GM12878 (cell line): ENCODE measurements at regions not wholly inside any gene's neighbourhood (a gene's known extent, or its start where the extent isn't known, plus 50 kb on each side); places are given as distances from the start of the nearest gene placed in this dataset.

Experiments
- ATAC-seq: fragments of 200-7000 bp; cut with Tn5 transposase; 3 replicates; pipeline ENCODE4 v1.9.1; 2020; ENCODE audit warnings: mild to moderate bottlenecking, moderate library complexity
- BruUV-seq: library from RNA; stranded (reverse); fragments of 400-500 nt; replicated peaks from 2 replicates; lab custom pipeline; 2021; lab: Mats Ljungman, UMichigan
- CTCF ChIA-PET: fragments of 300-600 bp; sonication (Branson Sonifier 250); formaldehyde crosslinking; extraction: SDS; loops from one replicate; lab custom pipeline; 2021; ENCODE audit warnings: inconsistent platforms; lab: Yijun Ruan, JAX
- POLR2A ChIA-PET: fragments of 350-600 bp; formaldehyde crosslinking; extraction: SDS; loops from one replicate; lab custom pipeline; 2021; ENCODE audit warnings: inconsistent platforms; lab: Charles Lee
- RAD21 ChIA-PET: fragments of 300-600 bp; sonication (Branson Sonifier 250); formaldehyde crosslinking; loops from one replicate; lab custom pipeline; 2023; ENCODE audit warnings: antibody characterized with exemption; ENCODE audit not compliant: unreplicated experiment; lab: Charles Lee
- SMC1A ChIA-PET: fragments of 300-600 bp; sonication (Branson Sonifier 250); formaldehyde crosslinking; loops from one replicate; lab custom pipeline; 2023; ENCODE audit not compliant: unreplicated experiment, uncharacterized antibody; lab: Charles Lee
- DNase-seq: peaks from one replicate; pipeline ENCODE4 v3.0.0-alpha.2; 2011; ENCODE audit warnings: low read depth, low spot score
- FAIRE-seq: peaks from 3 replicates; lab custom pipeline; 2011; peaks lifted over from hg19 to GRCh38; lab: Jason Lieb, UNC
- H2AFZ ChIP-seq: 2 replicates; pipeline ENCODE4 v1.6.0; 2011; ENCODE audit warnings: low read depth, low read length, control low read depth; ENCODE audit not compliant: control insufficient read depth
- H3K27ac ChIP-seq: 2 replicates; pipeline ENCODE4 v1.5.1; 2011; ENCODE audit warnings: control low read depth; ENCODE audit not compliant: control insufficient read depth, insufficient read depth
- H3K27me3 ChIP-seq, 2 experiments: replicated peaks in 1 of 2; 2 replicates each; pipeline versions ENCODE4 v1.6.0 to v1.6.1; 2011; ENCODE audit warnings: low read length in 1 of 2; ENCODE audit not compliant: control insufficient read depth in 2 of 2, insufficient read depth in 2 of 2
- H3K36me3 ChIP-seq, 2 experiments: 2 replicates each; pipeline ENCODE4 v1.5.1; 2011; ENCODE audit warnings: low read length in 1 of 2; ENCODE audit not compliant: control insufficient read depth in 2 of 2, insufficient read depth in 2 of 2
- H3K4me1 ChIP-seq: 2 replicates; pipeline ENCODE4 v1.6.1; 2011; ENCODE audit warnings: mild to moderate bottlenecking, low read length, moderate library complexity, mixed read lengths; ENCODE audit not compliant: control insufficient read depth, insufficient read depth
- H3K4me2 ChIP-seq: 2 replicates; pipeline ENCODE4 v1.6.0; 2011; ENCODE audit warnings: control low read depth; ENCODE audit not compliant: control insufficient read depth, insufficient read depth
- H3K4me3 ChIP-seq: fragments of 200-600 bp; sonication (generic); 2 replicates; pipeline ENCODE4 v1.5.1; 2016
- H3K79me2 ChIP-seq: 2 replicates; pipeline ENCODE4 v1.6.0; 2011; ENCODE audit warnings: low read length; ENCODE audit not compliant: control insufficient read depth, insufficient read depth
- H3K9ac ChIP-seq: 2 replicates; pipeline ENCODE4 v1.8.0; 2011; ENCODE audit warnings: low read length, control low read depth, mixed read lengths; ENCODE audit not compliant: control insufficient read depth, insufficient read depth
- H3K9me3 ChIP-seq: replicated peaks from 3 replicates; pipeline ENCODE4 v1.5.1; 2011; ENCODE audit warnings: mild to moderate bottlenecking, low read length; ENCODE audit not compliant: control insufficient read depth, insufficient read depth
- H4K20me1 ChIP-seq: 2 replicates; pipeline ENCODE4 v1.6.0; 2011; ENCODE audit not compliant: control insufficient read depth, insufficient read depth
- BACH1 ChIP-seq: fragments of 450-650 bp; IDR thresholded peaks from 2 replicates; pipeline ENCODE4 v1.6.1; 2017; ENCODE audit warnings: mild to moderate bottlenecking, borderline replicate concordance
- CREM ChIP-seq: IDR thresholded peaks from 2 replicates; pipeline ENCODE4 v1.6.1; 2014; ENCODE audit warnings: antibody characterized with exemption, low read depth
- E4F1 ChIP-seq: fragments of 450-650 bp; IDR thresholded peaks from 2 replicates; pipeline ENCODE4 v1.6.1; 2018; ENCODE audit warnings: borderline replicate concordance, mild to moderate bottlenecking; ENCODE audit not compliant: partially characterized antibody
- GABPA ChIP-seq: IDR thresholded peaks from 2 replicates; pipeline ENCODE4 v1.6.1; 2014; ENCODE audit warnings: antibody characterized with exemption, low read depth, mild to moderate bottlenecking, inconsistent platforms
- HSF1 ChIP-seq: fragments of 150-350 bp; IDR thresholded peaks from 2 replicates; pipeline ENCODE4 v1.6.1; 2014; ENCODE audit warnings: mild to moderate bottlenecking, low read depth, low read length
- JUND ChIP-seq: IDR thresholded peaks from 2 replicates; pipeline ENCODE4 v1.6.1; 2012; ENCODE audit warnings: low read depth, mild to moderate bottlenecking, low read length, improper control_type of control experiment, moderate library complexity
- KDM1A ChIP-seq: fragments of 200-600 bp; sonication (generic); IDR thresholded peaks from 2 replicates; pipeline ENCODE4 v1.6.1; 2016; ENCODE audit warnings: borderline replicate concordance
- MTA2 ChIP-seq: fragments of 450-650 bp; IDR thresholded peaks from 2 replicates; pipeline ENCODE4 v1.6.1; 2016; ENCODE audit warnings: low read depth, mild to moderate bottlenecking, moderate library complexity
- NFIC ChIP-seq: IDR thresholded peaks from 2 replicates; pipeline ENCODE4 v1.6.1; 2012; ENCODE audit warnings: low read depth, mild to moderate bottlenecking, inconsistent platforms, low read length, moderate library complexity
- NFYB ChIP-seq: IDR thresholded peaks from 2 replicates; pipeline ENCODE4 v1.6.1; 2011; ENCODE audit warnings: low read depth, mild to moderate bottlenecking, low read length, improper control_type of control experiment, moderate library complexity; ENCODE audit not compliant: insufficient read depth
- NR2C2 ChIP-seq: IDR thresholded peaks from 2 replicates; pipeline ENCODE4 v1.6.1; 2011; ENCODE audit warnings: borderline replicate concordance, low read depth; ENCODE audit not compliant: control insufficient read depth, insufficient read length
- PML ChIP-seq: IDR thresholded peaks from 2 replicates; pipeline ENCODE4 v1.6.1; 2012; ENCODE audit warnings: low read length, inconsistent platforms
- SMAD5 ChIP-seq: IDR thresholded peaks from 2 replicates; pipeline ENCODE4 v1.6.1; 2016; ENCODE audit warnings: antibody characterized with exemption, low read depth
- ZNF274 ChIP-seq: IDR thresholded peaks from one replicate; pipeline ENCODE4 v1.8.0; 2011; ENCODE audit not compliant: insufficient read length, insufficient read depth
- WGBS: methylation state at CpG from one replicate; pipeline ENCODE4 v1.1.6; 2016; ENCODE audit warnings: low lambda C conversion rate; ENCODE audit not compliant: insufficient replicate concordance, insufficient coverage; ENCODE audit errors: missing lambda C conversion rate; 5-methylcytosine and 5-hydroxymethylcytosine counted together
- in situ Hi-C: fragments of 300-500 bp; cut with MboI; formaldehyde crosslinking; loops from 9 replicates; pipeline ENCODE4 v1.14.3; 2018; ENCODE audit warnings: mixed read lengths
- intact Hi-C: fragments of 100-400 bp; cut with micrococcal nuclease; formaldehyde crosslinking; loops from one replicate; pipeline ENCODE4 v1.14.2; 2022; ENCODE audit not compliant: unreplicated experiment
- TF ChIP-seq, protein P1 (sequence below): fragments of 450-650 bp; IDR thresholded peaks from 2 replicates; pipeline ENCODE4 v1.6.1; 2014; ENCODE audit warnings: mild to moderate bottlenecking
- TF ChIP-seq, protein P2 (sequence below): fragments of 450-650 bp; conservative IDR thresholded peaks from 2 replicates; pipeline ENCODE4 v1.6.1; 2017; ENCODE audit warnings: mild to moderate bottlenecking, moderate library complexity

- TF ChIP-seq NFYB (no peak), HSF1 (no peak), MTA2 (no peak)
These were observed 144.9 kb upstream of the RGS17 start (continued) for GRCh38 chr6:153275997-153276396.

- 3% methylated on average over 3 of the region's 5 CpGs for WGBS
- Histone ChIP-seq H3K4me3 (no peak overlapping the region), H3K79me2 (no peaks in the 10 kb centered on the region), H3K9me3 (no peaks in the 10 kb centered on the region), H2AFZ (no peak overlapping the region), H3K4me2 (no peak overlapping the region), H4K20me1 (no peaks in the 10 kb centered on the region), H3K27me3 (no peaks in the 10 kb centered on the region), H3K27ac (no peak overlapping the region), H3K36me3 (no peaks in the 10 kb centered on the region), H3K4me1 (no peaks in the 10 kb centered on the region), H3K9ac (no peak overlapping the region)
- CTCF ChIA-PET: no interaction called here
- SMC1A ChIA-PET: interaction anchor here (1.0 kb wide), 1 partner anchor 13 kb away, joined by 3 read pairs; no protein-coding TSS in a partner anchor
- POLR2A ChIA-PET: no interaction called here
- DNase-seq (no peak), ATAC-seq (no peak), FAIRE-seq (no peak)
- no TSS peak for BruUV-seq
- intact Hi-C loops: no loop called here
- in situ Hi-C loops: no loop called here
- RAD21 ChIA-PET: no interaction called here
- TF ChIP-seq KDM1A: no peak
- TF ChIP-seq, protein P1, sequence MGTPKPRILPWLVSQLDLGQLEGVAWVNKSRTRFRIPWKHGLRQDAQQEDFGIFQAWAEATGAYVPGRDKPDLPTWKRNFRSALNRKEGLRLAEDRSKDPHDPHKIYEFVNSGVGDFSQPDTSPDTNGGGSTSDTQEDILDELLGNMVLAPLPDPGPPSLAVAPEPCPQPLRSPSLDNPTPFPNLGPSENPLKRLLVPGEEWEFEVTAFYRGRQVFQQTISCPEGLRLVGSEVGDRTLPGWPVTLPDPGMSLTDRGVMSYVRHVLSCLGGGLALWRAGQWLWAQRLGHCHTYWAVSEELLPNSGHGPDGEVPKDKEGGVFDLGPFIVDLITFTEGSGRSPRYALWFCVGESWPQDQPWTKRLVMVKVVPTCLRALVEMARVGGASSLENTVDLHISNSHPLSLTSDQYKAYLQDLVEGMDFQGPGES: no peak
- no peak for TF ChIP-seq PML
- no peak for TF ChIP-seq BACH1
- no peak for TF ChIP-seq JUND
- TF ChIP-seq NR2C2: no peak
- no peak for TF ChIP-seq CREM
- TF ChIP-seq ZNF274: no peak
- no peak for TF ChIP-seq SMAD5
- no peak for TF ChIP-seq NFIC
- TF ChIP-seq GABPA: no peak
- no peak for TF ChIP-seq E4F1
- TF ChIP-seq, protein P2, sequence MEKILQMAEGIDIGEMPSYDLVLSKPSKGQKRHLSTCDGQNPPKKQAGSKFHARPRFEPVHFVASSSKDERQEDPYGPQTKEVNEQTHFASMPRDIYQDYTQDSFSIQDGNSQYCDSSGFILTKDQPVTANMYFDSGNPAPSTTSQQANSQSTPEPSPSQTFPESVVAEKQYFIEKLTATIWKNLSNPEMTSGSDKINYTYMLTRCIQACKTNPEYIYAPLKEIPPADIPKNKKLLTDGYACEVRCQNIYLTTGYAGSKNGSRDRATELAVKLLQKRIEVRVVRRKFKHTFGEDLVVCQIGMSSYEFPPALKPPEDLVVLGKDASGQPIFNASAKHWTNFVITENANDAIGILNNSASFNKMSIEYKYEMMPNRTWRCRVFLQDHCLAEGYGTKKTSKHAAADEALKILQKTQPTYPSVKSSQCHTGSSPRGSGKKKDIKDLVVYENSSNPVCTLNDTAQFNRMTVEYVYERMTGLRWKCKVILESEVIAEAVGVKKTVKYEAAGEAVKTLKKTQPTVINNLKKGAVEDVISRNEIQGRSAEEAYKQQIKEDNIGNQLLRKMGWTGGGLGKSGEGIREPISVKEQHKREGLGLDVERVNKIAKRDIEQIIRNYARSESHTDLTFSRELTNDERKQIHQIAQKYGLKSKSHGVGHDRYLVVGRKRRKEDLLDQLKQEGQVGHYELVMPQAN: no peak
These were observed 141.3 kb upstream of the RGS17 start for GRCh38 chr6:153272201-153272980.
